ENCODE measurements at regions not wholly inside any gene's neighbourhood (a gene's known extent, or its start where the extent isn't known, plus 50 kb on each side); places are given as distances from the start of the nearest gene placed in this dataset.
A peak's percentile ranks its signal among the peaks of the same experiment; 100 is the strongest.

DNA sequence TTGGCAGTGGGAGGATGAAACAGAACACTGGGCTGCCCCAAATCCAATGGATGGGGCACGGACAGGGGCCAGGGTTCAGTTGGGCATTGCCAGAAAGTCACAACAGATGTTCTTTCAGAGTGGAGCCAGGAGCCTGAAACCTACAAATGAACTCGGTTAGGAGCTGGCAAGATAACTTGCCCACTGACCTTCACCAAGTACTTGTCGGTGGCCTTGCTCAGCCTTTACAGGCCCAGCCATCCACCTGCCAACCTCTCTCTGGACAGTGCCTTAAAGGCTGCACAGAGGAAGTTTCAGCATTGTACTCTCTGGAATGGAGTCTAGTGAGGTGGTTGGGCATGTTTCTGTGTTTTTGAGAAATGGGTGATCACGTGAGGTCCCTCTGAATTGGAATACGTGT lies 87.1 kb upstream of the USP9X start:
- Histone ChIP-seq H3K9me3 (no peaks in the 10 kb centered on the region), H3K4me1 (no peaks in the 10 kb centered on the region), H3K36me3 (no peaks in the 10 kb centered on the region), H3K4me3 (no peak overlapping the region), H3K27me3 (no peaks in the 10 kb centered on the region), H3K27ac (no peak overlapping the region)
- 79 to 91% methylated on average over 4 to 5 of the region's 5 CpGs for WGBS, 2 donors (ENCODE audit: low coverage in 1 of 2)
- no peak for TF ChIP-seq POLR2A (IDR thresholded peaks at IDR 0.05)
- no peak for TF ChIP-seq POLR2AphosphoS5 (IDR thresholded peaks at IDR 0.05)
- no peak for TF ChIP-seq EP300 (IDR thresholded peaks at IDR 0.05)
- TF ChIP-seq, protein P1, sequence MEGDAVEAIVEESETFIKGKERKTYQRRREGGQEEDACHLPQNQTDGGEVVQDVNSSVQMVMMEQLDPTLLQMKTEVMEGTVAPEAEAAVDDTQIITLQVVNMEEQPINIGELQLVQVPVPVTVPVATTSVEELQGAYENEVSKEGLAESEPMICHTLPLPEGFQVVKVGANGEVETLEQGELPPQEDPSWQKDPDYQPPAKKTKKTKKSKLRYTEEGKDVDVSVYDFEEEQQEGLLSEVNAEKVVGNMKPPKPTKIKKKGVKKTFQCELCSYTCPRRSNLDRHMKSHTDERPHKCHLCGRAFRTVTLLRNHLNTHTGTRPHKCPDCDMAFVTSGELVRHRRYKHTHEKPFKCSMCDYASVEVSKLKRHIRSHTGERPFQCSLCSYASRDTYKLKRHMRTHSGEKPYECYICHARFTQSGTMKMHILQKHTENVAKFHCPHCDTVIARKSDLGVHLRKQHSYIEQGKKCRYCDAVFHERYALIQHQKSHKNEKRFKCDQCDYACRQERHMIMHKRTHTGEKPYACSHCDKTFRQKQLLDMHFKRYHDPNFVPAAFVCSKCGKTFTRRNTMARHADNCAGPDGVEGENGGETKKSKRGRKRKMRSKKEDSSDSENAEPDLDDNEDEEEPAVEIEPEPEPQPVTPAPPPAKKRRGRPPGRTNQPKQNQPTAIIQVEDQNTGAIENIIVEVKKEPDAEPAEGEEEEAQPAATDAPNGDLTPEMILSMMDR (IDR thresholded peaks at IDR 0.05) = no peak
- ATAC-seq = no peak

GRCh38 chrX:41001327-41001726 lies 83.9 kb upstream of the USP9X start:
- ATAC-seq = no peak
- Histone ChIP-seq H3K36me3 (no peaks in the 10 kb centered on the region), H3K9me3 (no peaks in the 10 kb centered on the region), H3K4me3 (no peak overlapping the region), H3K4me1 (no peaks in the 10 kb centered on the region), H3K27ac (no peak overlapping the region), H3K27me3 (no peaks in the 10 kb centered on the region)
- TF ChIP-seq POLR2AphosphoS5 (IDR thresholded peaks at IDR 0.05) (no peak), EP300 (IDR thresholded peaks at IDR 0.05) (no peak), POLR2A (IDR thresholded peaks at IDR 0.05) (no peak)
- TF ChIP-seq, protein P1 (IDR thresholded peaks at IDR 0.05) = no peak

- Histone ChIP-seq H3K27me3 (no peaks in the 10 kb centered on the region), H3K4me1 (no peaks in the 10 kb centered on the region), H3K4me3 (no peak overlapping the region), H3K27ac (peak overlapping the region in 1 of 4 donors; percentile 24), H3K9me3 (no peaks in the 10 kb centered on the region), H3K36me3 (no peaks in the 10 kb centered on the region)
- TF ChIP-seq POLR2A (IDR thresholded peaks at IDR 0.05) (no peak), POLR2AphosphoS5 (IDR thresholded peaks at IDR 0.05) (peak; percentile 96), EP300 (IDR thresholded peaks at IDR 0.05) (no peak)
- TF ChIP-seq, protein P1 (IDR thresholded peaks at IDR 0.05) = no peak
- no CpG with 5 or more reads among the region's 6 CpGs for WGBS, 2 donors (ENCODE audit: low coverage in 1 of 2)
- peak; percentile 76 for ATAC-seq
Observed at GRCh38 chrX:41002026-41002425, 83.2 kb upstream of the USP9X start.

GRCh38 chrX:41003506-41004270 lies 81.6 kb upstream of the USP9X start:
- Histone ChIP-seq H3K27me3 (no peaks in the 10 kb centered on the region), H3K9me3 (no peaks in the 10 kb centered on the region), H3K4me1 (no peaks in the 10 kb centered on the region), H3K36me3 (no peaks in the 10 kb centered on the region), H3K4me3 (no peak overlapping the region), H3K27ac (no peak overlapping the region)
- TF ChIP-seq POLR2AphosphoS5 (IDR thresholded peaks at IDR 0.05) = no peak
- 50 to 78% methylated on average over 1 of the region's 3 CpGs for WGBS, 2 donors (ENCODE audit: low coverage in 1 of 2)
- no peak for ATAC-seq

- Histone ChIP-seq H3K27me3 (no peaks in the 10 kb centered on the region), H3K4me3 (no peak overlapping the region), H3K27ac (no peak overlapping the region), H3K36me3 (no peaks in the 10 kb centered on the region), H3K4me1 (peaks cover 0 to 8% (median 0%) of the 10 kb centered on the region in 3 donors), H3K9me3 (no peaks in the 10 kb centered on the region)
- 19 to 21% methylated on average over 3 of the region's 3 CpGs for WGBS, 2 donors (ENCODE audit: low coverage in 1 of 2)
- TF ChIP-seq POLR2AphosphoS5 (IDR thresholded peaks at IDR 0.05) (no peak), POLR2A (IDR thresholded peaks at IDR 0.05) (no peak), EP300 (IDR thresholded peaks at IDR 0.05) (no peak)
- TF ChIP-seq, protein P1 (IDR thresholded peaks at IDR 0.05) = no peak
- ATAC-seq = no peak
Observed at GRCh38 chrX:41005445-41005992, 79.7 kb upstream of the USP9X start.

Measured in gastroesophageal sphincter (tissue), 4 donors.